Hypothalamus (tissue), 51 donors: ENCODE measurements at regions not wholly inside any gene's neighbourhood (a gene's known extent, or its start where the extent isn't known, plus 50 kb on each side); places are given as distances from the start of the nearest gene placed in this dataset.

Experiments
- DNase-seq, 51 donors: peaks; one replicate each; lab custom pipeline; 2025; lab: John Stamatoyannopoulos, UW

DNA sequence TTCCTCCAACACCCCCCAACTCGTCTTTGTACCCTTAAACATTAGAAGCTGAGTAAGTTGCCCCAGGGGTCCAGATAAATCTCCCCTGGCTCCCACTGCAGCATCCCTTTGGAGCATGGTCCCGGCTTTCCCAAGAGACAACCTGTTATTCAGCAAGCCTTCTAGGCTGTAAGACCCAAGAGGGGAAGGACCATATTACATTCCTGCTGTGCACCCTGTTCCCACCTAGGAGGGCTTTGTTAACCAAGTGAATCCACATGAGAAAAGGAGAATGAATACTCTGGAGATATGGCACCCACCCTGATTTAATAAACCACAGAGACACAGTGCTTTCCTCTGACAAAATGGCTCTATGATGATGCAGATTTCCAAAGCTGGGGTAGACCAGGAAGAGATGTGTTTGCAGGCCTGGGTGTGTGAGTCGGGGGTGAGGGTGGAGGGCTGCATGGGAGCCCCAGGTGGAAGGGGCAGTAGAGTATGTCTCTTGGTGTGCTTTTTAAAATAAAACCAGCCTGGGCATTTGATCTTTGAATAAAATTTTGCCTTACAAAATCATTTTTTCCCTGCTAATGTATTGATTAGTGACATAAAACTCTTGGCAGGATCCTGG lies 325.2 kb downstream of the DRD1 start:
- no peak for DNase-seq

DNA sequence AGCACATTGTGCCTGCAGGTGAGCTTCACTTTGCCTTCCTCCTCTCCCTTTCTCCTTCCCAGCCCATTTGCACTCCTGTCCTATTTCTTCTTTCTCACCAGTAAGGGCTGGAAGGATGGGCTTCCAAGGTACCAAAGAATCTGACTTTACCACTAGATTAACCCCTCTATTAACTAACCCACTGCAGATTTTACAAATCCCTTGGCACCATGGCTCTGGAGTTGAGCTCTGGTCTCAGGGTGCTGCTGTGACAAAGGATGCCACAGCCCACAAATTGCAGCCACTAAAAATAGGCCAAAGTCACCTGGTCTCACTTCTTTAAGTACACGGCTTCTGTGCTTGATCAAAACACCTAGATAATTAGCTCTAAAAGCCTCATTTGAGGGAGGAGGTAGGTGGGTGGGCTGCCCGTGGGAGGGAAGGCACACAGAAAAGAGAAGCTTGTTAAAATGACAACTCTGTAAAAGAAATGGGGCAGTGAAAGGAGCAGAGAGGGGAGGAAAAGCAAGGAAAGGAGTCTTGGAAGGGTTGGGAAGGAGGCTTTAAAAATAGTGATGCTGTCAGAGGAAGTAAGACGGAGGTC lies 327.4 kb downstream of the DRD1 start:
- peak in 1 of 51 donors; percentile 46 for DNase-seq

DNA sequence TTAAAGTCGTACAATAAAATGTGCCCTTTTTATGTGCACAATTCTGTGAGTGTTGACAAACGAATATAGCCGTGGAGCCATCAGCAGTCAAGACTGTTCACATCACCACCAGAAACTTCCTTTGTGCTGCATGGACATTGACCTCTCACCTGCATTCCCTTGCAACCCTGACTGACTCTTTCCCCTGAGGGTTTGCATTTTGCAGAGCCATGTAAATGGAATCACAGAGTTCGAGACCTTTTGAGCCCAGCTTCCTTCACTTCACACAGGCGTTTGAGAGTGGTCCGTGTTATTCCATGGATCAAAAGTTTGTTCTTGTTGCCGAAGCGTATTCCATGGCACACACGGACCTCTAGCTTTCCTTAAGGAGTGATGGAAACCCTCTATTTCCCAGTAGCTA lies 328.2 kb downstream of the DRD1 start:
- no peak for DNase-seq

DNA sequence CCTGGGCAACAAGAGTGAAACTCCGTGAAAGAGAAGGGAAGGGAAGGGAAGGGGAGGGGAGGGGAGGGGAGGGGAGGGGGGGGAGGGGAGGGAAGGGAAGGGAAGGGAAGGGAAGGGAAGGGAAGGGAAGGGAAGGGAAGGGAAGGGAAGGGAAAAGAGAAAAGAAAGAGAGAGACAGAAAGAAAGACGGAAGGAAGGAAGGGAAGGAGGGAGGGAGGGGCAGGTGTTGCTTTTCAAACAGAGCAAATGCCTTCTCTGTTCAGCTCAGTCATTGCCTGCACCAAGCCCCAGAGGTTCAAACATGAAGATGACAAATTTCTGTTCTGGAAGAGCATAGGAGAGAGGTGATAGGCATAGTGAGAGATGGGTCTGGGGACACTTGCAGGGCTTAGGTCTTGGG lies 330.0 kb downstream of the DRD1 start:
- DNase-seq = no peak

DNA sequence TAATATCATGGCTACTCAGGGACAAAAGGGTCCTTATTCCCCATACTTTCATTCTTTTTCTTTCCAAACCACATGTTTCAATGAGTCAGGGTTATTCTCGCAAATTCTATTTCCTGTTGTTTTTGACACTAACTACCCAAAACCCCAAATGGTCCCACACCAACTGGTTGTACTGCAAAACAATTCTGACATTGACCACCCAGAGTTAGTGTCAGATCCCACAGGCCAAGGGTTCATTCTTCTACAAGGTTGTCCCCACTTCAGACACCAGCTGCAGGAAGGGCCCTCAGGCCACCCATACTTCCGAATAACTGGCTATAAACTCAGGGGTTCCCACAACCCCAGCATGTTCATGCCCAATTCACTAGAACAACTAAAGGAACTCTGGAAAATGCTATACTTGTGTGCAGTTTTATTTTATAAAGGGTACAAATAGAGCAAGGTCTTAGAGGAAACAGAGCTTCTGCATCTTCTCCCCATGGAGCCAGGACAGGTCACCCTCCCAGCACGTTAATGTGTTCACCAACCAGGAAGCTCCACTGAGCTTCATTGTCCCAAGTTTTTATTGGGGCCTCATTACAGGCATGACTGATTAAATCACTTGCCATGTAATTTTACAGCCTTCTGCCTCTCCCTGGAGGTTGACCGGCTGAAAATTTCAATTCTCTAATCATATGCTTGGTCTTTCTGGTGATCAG lies 334.8 kb downstream of the DRD1 start:
- no peak for DNase-seq

DNA sequence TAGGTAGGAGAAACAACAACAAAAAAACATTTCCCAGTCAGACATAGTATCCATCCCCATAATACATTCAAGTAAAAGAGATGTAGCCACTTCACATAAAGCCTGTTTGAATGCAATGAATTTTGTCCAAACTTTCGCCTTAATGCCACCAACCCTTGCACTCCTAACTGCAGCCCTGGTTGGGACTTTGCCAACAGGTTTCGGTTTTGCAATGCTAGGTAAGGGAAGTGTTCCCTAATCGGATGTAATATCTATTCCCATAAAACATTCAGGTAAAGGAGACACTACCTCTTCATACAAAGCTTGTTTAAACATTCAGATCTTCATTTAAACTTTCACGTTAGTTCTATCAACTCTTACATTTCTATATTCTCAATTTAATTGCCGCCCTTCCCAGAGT lies 336.1 kb downstream of the DRD1 start:
- DNase-seq = no peak

DNA sequence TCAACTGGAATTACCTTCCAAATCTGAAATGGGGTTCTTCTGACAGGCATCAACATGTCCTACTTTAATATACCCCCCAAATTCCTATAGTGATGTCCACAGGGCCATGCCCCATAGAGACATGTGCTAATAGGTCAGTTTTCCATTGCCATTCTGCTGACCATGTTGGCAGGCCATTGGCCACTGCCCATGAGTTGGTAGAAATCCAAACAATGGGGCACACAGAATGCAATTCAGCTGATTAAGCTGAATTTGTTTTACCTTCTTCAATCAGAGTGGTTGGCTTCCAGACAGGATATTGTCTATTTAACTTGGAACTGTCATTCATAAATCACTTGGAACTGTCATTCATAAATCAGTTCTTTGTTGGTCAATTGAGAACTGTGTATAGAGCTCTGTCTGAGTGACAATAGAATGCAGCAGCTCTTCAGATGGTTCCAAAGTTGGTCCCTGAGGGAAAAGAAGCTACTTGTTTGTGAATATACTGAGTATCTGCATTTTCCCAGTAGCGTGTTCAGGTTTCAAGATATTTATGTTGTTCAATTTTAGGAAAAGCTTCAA lies 336.9 kb downstream of the DRD1 start:
- no peak for DNase-seq

DNA sequence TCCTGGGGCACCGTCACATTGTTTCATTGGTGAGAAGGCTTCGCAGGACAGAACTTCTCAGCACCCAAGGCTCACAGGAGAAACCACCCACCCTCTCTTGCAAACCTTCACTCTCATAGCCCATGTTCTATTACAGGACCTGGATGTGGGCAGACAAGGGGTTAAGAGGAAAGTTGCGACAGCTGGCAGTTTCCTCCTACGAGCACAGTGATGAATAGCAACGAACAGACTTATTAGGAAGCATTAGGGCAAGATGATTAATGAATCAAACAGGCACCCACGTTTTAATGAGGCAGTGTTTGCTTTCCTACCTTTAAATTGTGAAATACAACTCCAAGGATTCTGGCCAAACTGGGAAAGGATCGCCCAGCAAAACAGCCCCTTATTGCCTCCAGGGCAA lies 339.3 kb downstream of the DRD1 start:
- DNase-seq = peak in 1 of 51 donors; percentile 30

DNA sequence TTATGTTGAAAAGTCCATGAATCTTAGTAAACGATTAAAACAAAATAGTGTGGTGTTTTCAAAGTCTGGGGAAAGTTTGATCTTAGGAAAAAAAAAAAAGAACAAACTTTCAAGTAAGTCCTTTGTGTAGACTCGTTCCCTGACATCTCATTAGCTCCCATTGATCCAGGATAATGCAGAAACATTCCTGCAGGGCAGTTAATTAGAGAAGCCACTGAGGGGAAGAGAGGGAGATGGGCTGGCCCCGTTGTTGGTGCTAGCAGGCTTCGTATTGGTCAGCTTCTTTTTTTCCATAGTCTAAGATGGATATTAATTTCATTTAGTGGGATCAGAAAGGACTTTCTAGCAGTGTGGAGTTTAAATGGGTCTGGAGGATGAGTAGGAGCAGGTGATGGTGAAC lies 340.2 kb downstream of the DRD1 start:
- DNase-seq = no peak

DNA sequence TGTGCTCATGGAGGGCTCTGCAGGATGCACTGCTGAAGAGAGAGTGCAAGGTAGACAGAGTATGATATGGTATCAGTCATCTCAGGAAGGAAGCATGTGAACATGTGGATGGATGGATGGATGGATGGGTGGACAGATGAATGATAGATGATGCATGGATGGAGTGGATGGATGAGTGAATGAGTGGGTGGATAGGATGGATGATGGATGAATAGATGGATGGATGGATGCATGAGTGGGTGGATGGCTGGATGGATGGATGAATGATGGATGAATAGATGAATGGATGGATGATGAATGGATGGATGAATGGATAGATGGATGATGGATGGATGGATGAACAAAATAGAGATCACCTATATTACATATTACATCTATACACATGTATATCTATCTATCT lies 341.3 kb downstream of the DRD1 start:
- DNase-seq = no peak

DNA sequence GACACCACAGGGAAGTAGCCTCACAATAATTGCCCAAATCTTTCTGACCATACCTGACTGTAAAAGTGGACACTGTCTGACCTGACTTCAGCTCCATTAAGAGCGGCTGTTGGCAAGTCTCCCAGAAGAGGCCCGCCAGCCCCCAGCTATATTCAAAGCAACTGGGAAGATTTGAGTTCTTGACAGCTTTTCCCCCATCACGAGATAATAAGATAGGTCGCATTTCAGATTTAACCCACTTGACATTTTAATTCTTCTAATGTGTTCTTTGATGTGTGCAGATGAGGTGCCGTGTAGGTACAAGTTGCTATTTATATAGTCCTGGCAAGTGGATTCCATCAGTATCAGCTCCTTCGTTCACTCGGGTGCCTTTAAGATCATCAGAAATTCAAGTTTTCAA lies 345.7 kb downstream of the DRD1 start:
- DNase-seq = no peak

DNA sequence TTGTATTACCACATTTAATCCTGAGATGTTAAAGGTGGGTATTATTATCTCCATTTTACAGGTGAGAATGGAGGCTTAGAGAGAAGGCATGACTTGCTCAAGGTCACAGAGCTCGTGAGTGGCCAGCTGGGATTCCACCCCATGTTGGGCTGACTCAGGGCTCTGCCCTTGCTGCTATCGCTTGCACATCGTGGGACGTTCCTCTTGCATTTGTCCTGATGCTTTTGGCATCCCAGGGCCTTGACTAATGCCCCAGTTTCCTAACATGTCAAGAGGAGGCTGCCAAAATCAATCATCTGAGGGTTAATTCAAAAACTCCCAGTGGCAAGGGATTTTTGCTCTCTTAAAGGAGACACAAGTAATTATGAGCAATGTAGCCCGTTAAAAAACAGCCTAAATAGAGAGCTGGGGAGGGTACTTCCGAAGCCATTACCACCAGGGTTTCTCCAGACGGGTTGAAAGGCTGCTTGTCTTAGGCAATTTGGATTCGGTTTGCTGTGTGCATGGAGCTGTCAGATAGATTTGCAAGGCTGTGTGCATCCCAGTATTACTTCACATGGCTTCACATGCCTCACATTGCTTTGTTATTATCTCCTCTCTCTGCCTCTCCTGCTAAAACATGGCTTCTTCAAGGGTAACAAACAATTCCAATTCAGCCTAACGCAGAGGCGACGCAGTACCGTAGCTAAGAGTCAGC lies 347.4 kb downstream of the DRD1 start:
- DNase-seq = no peak

DNA sequence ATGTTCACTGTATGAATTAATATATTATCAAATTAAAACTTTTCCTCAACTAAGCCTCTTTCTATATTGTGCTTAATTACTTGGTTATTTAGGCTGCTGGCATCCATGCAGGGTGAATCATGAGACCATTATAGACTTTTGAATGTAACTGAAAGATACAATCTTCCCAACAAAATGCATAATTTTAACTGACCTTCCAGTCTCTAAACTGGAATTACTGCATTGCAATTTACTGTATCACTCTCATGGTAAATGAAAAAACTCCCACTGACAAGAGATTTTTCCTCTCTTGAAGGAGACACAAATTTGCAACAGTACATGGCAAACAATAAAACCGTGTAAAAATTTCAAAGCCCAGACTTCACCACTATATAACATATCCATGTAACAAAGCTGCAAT lies 349.5 kb downstream of the DRD1 start:
- DNase-seq = no peak

DNA sequence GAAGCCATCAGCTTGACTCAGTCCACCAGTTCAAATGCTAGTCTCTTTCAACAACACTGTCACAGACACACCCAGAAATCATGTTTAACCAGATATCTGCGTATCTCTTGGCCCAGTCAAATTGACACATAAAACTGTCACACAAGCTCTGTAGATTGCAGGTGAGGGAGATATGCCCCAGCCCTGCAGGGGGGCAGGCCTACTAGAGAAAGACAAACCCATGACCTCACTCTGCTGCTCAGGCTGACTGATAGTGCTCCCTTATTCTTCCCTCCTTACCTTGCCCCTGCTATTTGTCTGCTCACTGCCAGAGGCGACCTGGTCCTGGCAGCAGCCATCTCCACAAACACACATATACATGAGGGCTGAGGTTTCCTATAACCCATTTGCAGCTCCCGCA lies 351.3 kb downstream of the DRD1 start:
- DNase-seq = no peak

DNA sequence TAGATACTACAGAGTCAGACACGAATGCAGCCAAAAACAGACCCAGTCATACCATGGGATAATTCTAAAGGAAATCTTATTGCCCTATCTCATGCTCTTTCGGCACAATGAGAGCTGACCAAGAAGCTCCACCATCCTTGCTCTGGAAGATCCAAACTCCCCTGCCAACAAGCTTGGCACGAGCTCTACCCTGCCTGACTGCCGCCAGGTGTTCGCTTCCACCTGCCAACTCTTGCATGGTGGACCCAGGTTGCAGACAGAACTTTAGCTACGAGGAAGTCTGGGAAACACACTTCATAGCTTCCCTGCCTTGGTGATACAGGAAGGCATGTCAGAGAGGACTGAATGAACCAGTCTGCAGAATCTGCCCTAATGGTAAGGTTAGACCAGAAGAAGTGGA lies 355.0 kb downstream of the DRD1 start:
- no peak for DNase-seq

DNA sequence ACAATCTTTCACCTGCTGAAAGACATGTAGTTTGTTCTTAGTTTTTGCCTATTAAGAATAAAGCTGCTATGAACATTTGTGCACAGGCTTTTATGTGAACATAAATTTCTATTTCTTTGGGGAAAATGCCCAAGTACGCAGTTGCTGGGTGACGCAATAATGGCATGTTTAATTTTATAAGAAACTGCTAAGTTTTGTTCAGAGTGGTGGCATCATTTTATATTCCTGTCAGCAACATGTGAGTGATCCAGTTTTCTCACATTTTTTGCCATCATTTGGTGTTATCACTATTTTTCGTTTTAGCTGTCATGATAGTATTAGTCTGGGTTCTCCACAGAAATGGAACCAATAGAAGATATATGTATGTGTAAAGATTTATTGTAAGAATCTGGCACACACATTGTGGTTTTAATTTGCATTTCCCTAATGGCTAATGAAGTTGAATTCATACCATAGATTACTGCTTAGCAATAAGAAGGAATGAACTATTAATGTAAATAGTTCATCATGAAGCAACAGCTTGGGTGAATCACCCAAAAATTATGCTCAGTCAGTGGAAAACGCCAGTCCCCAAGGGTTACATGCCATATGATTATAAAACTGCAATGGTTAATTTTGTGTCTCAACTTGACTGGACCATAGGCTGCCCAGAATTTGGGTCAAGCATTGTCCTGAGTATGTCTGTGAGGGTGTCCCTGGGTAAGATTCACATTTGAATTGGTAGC lies 358.6 kb downstream of the MSX2 start:
- DNase-seq = no peak

DNA sequence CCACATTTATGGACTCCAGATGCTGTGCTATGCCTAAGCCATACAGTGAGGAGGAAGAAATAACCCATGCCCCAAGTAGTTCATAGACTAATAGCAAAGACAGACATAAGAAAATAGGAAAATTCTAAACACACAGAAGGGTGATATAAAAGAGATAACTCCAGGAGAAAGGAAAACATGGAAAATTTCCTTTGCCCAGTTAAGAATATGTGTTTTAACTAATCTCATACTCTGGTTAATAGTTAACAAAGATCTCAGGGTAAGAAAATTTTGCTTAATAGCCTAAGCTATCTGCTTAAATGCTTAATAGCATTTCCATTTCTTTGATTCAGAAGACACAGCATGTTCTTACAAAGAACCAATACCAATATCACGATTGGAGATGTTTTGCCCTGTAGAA lies 358.0 kb downstream of the MSX2 start:
- no peak for DNase-seq

DNA sequence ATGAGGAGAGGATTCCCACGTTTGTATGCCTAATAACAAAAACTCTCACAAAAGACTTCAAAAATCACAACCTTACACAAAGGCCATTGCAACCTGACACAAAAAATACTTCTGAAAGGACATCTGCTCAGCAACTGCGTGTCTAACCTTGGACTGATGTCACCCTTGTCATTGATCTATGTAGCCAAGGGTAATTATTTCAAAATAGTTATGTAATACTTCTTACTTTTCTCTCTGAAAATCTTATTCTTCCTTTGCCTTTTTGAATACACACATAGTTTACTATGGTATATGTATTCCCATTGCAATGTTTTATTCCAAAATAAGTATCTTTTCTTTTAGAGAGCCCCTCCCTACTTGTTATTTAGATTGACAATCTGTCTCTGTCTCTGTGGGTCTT lies 355.3 kb downstream of the MSX2 start:
- no peak for DNase-seq

DNA sequence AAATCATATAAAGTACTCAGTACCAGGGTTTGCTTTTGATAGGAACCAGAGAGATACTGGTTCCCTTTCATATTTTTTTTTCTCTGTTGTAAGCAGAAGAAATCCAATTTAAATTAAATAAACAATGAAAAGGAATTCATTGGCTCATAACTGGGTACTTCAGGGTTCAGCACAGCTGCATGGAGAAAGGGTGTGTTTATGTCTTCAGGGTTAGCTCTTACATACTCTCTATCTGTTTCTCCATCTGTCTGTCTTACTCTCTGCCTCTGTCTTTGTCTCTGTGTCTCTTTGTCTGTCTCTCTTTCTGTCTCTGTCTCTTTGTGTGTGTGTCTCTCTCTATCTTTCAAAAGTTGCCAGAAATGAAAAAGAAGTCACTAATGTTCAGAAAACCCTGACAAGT lies 345.9 kb downstream of the MSX2 start:
- no peak for DNase-seq

DNA sequence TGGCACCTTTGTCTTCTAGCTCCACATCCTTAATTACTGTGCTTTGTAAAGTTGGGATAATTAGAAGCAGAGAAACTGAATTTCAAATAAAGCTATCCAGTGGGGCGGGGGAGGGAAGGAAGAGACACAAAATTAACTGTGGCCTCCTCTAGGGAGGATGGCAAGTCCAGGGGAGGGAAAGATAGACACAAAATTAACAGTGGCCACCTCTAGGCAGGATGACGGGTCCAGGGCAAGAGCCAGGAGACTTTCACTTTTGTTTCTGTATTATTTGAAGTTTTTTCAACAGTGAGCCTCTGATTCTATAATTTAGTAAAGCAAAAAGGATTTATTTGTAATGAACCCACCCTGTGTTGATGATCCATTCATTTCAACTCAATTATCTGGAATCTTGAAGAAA lies 335.9 kb downstream of the MSX2 start:
- no peak for DNase-seq

DNA sequence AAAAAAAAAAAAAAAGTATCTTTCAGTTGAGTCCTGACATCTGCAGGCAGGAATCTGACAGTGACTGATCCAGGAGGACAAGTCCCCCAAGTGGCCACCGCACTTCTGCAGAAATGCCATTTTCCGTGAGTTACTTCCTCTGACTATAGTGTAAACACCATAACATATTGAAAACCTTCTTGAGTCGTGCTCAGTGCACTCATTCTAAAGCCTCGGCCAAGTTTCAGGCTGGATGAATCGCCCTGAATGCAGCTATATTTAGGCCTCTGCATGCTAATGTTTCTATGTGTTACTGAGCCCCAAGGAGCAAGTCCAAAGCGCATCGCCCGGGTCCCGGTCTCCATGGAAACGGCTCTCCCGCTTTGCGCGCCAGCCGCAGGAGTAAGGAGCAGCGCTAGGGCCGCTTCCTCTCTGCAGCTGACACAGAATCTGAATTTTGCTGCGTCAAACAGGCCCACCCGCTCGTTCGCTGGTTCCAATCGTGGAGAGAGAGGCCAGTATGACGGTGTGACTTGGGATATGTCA lies 335.4 kb downstream of the MSX2 start:
- DNase-seq = peak in 47 of 51 donors; percentile 3 to 87 (median 59)
